Gastroesophageal sphincter (tissue), 4 donors: ENCODE measurements at regions not wholly inside any gene's neighbourhood (a gene's known extent, or its start where the extent isn't known, plus 50 kb on each side); places are given as distances from the start of the nearest gene placed in this dataset.

ENCODE experiments used
- ATAC-seq: fragments of 150-250 bp; one replicate; pipeline ENCODE4 v1.9.1; 2016; ENCODE audit warnings: mild to moderate bottlenecking, moderate library complexity
- H3K27ac ChIP-seq, 4 donors: fragments of 200-600 bp; sonication (generic) in 3 of 4; 1 replicate in 3 of 4; 2 replicates in 1 of 4; pipeline ENCODE4 v1.5.1; 2016 to 2019
- H3K27me3 ChIP-seq: fragments of 200-600 bp; sonication (generic); one replicate; pipeline ENCODE4 v1.5.1; 2019
- H3K36me3 ChIP-seq, 2 donors: fragments of 200-600 bp; sonication (generic); one replicate each; pipeline ENCODE4 v1.5.1; 2019; ENCODE audit warnings: control low read depth in 1 of 2
- H3K4me1 ChIP-seq, 3 donors: fragments of 200-600 bp; sonication (generic); 1 replicate in 2 of 3; 2 replicates in 1 of 3; pipeline ENCODE4 v1.5.1; 2016 to 2019; ENCODE audit warnings: control low read depth in 2 of 3
- H3K4me3 ChIP-seq, 2 donors: fragments of 200-600 bp; sonication (generic); one replicate each; pipeline ENCODE4 v1.5.1; 2019; ENCODE audit warnings: mild to moderate bottlenecking in 1 of 2, moderate library complexity in 1 of 2
- H3K9me3 ChIP-seq, 3 donors: fragments of 200-600 bp; sonication (generic); one replicate each; pipeline ENCODE4 v1.5.1; 2017 to 2019; ENCODE audit warnings: control low read depth in 2 of 3
- EP300 ChIP-seq: sonication (generic); formaldehyde crosslinking; IDR thresholded peaks from one replicate; pipeline ENCODE4 v1.6.1; 2017; ENCODE audit warnings: antibody characterized with exemption, mild to moderate bottlenecking
- POLR2A ChIP-seq, 2 donors: fragments of 450-650 bp; IDR thresholded peaks; one replicate each; pipeline ENCODE4 v1.6.1; 2017; ENCODE audit warnings: antibody characterized with exemption in 2 of 2, mild to moderate bottlenecking in 2 of 2, moderate library complexity in 1 of 2
- POLR2AphosphoS5 ChIP-seq: sonication (generic); formaldehyde crosslinking; IDR thresholded peaks from one replicate; pipeline ENCODE4 v1.6.1; 2017; ENCODE audit warnings: antibody characterized with exemption
- WGBS, 2 donors: methylation state at CpG; one replicate each; pipeline ENCODE4 v1.1.5; 2018; ENCODE audit warnings: low coverage in 1 of 2; 5-methylcytosine and 5-hydroxymethylcytosine counted together
- TF ChIP-seq, protein P1 (sequence below), 4 experiments: fragments of 200-600 bp in 2 of 4; fragments of 450-650 bp in 2 of 4; sonication (generic) in 1 of 4; IDR thresholded peaks; one replicate each; pipeline ENCODE4 v1.5.1; 2017 to 2019; ENCODE audit warnings: antibody characterized with exemption in 4 of 4, mild to moderate bottlenecking in 2 of 4, moderate library complexity in 2 of 4

- peaks cover 0 to 12% (median 0%) of the 10 kb centered on the region in 3 donors for H3K9me3 ChIP-seq
- no peak for ATAC-seq
- H3K27ac ChIP-seq, result no peak overlapping the region
- no peaks in the 10 kb centered on the region for H3K27me3 ChIP-seq
- no peak overlapping the region for H3K4me3 ChIP-seq
- 81 to 94% methylated on average over 3 of the region's 3 CpGs for WGBS, 2 donors
- no peaks in the 10 kb centered on the region for H3K4me1 ChIP-seq
- no peak for TF ChIP-seq POLR2A (IDR thresholded peaks at IDR 0.05)
- TF ChIP-seq, protein P1, sequence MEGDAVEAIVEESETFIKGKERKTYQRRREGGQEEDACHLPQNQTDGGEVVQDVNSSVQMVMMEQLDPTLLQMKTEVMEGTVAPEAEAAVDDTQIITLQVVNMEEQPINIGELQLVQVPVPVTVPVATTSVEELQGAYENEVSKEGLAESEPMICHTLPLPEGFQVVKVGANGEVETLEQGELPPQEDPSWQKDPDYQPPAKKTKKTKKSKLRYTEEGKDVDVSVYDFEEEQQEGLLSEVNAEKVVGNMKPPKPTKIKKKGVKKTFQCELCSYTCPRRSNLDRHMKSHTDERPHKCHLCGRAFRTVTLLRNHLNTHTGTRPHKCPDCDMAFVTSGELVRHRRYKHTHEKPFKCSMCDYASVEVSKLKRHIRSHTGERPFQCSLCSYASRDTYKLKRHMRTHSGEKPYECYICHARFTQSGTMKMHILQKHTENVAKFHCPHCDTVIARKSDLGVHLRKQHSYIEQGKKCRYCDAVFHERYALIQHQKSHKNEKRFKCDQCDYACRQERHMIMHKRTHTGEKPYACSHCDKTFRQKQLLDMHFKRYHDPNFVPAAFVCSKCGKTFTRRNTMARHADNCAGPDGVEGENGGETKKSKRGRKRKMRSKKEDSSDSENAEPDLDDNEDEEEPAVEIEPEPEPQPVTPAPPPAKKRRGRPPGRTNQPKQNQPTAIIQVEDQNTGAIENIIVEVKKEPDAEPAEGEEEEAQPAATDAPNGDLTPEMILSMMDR (IDR thresholded peaks at IDR 0.05), result no peak
- no peak for TF ChIP-seq POLR2AphosphoS5
- no peak for TF ChIP-seq EP300
- no peaks in the 10 kb centered on the region for H3K36me3 ChIP-seq
These were observed 205.5 kb upstream of the ARSJ start for GRCh38 chr4:114184901-114185300.

GRCh38 chr4:114187592-114187991, 208.1 kb upstream of the ARSJ start:
- Histone ChIP-seq H3K9me3 (peaks cover 0 to 4% (median 0%) of the 10 kb centered on the region in 3 donors), H3K4me3 (no peak overlapping the region), H3K27me3 (no peaks in the 10 kb centered on the region), H3K4me1 (no peaks in the 10 kb centered on the region), H3K27ac (no peak overlapping the region), H3K36me3 (no peaks in the 10 kb centered on the region)
- TF ChIP-seq POLR2A (IDR thresholded peaks at IDR 0.05) (no peak), EP300 (no peak), POLR2AphosphoS5 (no peak)
- TF ChIP-seq, protein P1 (IDR thresholded peaks at IDR 0.05), result no peak
- no peak for ATAC-seq

DNA sequence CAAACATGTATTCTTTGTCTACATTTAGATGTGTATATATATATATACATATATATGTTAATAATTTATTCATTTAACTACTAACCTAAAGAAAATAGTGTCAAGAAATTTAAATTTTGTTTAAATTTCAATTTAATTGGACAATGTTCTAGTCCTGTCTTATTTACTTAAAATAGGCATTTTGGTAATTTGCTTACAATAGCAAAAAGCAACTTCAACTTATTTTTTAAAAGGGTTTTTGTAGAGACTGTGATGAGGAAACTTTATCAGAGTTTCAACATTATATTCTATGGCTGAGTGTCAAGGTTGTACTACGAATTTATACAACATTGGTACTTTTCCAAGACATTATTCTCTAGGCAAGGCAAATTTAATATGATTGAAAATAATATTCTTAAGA, 212.0 kb upstream of the ARSJ start:
- TF ChIP-seq EP300 (no peak), POLR2A (IDR thresholded peaks at IDR 0.05) (no peak), POLR2AphosphoS5 (no peak)
- TF ChIP-seq, protein P1 (IDR thresholded peaks at IDR 0.05), result no peak
- Histone ChIP-seq H3K27me3 (no peaks in the 10 kb centered on the region), H3K4me1 (no peaks in the 10 kb centered on the region), H3K27ac (no peak overlapping the region), H3K9me3 (no peaks in the 10 kb centered on the region), H3K4me3 (no peak overlapping the region), H3K36me3 (no peaks in the 10 kb centered on the region)
- 9 to 37% methylated on average over 1 of the region's 1 CpG for WGBS, 2 donors
- ATAC-seq, result no peak

- WGBS, 2 donors, result 92 to 100% methylated on average over 2 of the region's 2 CpGs
- no peak for ATAC-seq
These were observed 213.4 kb upstream of the ARSJ start for GRCh38 chr4:114192854-114193253.

More at GRCh38 chr4:114192854-114193253, 213.4 kb upstream of the ARSJ start:
- Histone ChIP-seq H3K4me1 (no peaks in the 10 kb centered on the region), H3K27me3 (no peaks in the 10 kb centered on the region), H3K36me3 (no peaks in the 10 kb centered on the region), H3K4me3 (no peak overlapping the region), H3K9me3 (no peaks in the 10 kb centered on the region), H3K27ac (no peak overlapping the region)
- TF ChIP-seq EP300, result no peak
- no peak for TF ChIP-seq POLR2AphosphoS5
- TF ChIP-seq, protein P1 (IDR thresholded peaks at IDR 0.05), result no peak
- no peak for TF ChIP-seq POLR2A (IDR thresholded peaks at IDR 0.05)
